ENCODE measurements at regions not wholly inside any gene's neighbourhood (a gene's known extent, or its start where the extent isn't known, plus 50 kb on each side); places are given as distances from the start of the nearest gene placed in this dataset.

DNA sequence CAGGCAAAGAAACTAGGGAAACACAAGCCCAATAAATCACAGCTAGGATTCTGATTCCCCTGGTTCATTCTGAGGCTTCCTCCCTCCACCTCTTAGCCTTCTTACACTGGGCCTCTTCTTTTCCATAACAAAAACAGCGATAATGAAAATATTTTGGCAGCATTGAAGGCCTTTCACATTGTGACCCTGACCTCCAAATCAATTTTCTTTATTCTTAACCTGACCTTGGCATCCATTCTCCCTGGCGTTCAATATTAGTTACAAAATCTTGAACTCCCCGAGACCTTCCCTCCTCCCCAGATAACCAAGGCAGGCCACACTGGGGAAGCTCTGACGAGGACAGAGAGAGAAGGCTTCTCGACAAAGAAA lies 399.9 kb downstream of the ZSWIM6 start:
- no peak for TF ChIP-seq POLR2A (IDR thresholded peaks at IDR 0.05)
- TF ChIP-seq, protein P1, sequence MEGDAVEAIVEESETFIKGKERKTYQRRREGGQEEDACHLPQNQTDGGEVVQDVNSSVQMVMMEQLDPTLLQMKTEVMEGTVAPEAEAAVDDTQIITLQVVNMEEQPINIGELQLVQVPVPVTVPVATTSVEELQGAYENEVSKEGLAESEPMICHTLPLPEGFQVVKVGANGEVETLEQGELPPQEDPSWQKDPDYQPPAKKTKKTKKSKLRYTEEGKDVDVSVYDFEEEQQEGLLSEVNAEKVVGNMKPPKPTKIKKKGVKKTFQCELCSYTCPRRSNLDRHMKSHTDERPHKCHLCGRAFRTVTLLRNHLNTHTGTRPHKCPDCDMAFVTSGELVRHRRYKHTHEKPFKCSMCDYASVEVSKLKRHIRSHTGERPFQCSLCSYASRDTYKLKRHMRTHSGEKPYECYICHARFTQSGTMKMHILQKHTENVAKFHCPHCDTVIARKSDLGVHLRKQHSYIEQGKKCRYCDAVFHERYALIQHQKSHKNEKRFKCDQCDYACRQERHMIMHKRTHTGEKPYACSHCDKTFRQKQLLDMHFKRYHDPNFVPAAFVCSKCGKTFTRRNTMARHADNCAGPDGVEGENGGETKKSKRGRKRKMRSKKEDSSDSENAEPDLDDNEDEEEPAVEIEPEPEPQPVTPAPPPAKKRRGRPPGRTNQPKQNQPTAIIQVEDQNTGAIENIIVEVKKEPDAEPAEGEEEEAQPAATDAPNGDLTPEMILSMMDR (IDR thresholded peaks at IDR 0.05), result no peak
- DNase-seq, result no peak
- WGBS, 4 donors, result 34 to 40% (median 38%) methylated on average over 5 of the region's 5 CpGs
- Histone ChIP-seq H3K27ac (no peak overlapping the region), H3K4me1 (peaks cover 0 to 7% (median 0%) of the 10 kb centered on the region in 12 donors), H3K9me3 (no peaks in the 10 kb centered on the region), H3K36me3 (no peaks in the 10 kb centered on the region), H3K4me3 (peak overlapping the region in 2 of 12 donors; percentile 0 to 22), H3K27me3 (peaks cover 0 to 29% (median 0%) of the 10 kb centered on the region in 9 donors)
- intact Hi-C loops (cut with DNase I), result no loop called here
- ATAC-seq, result no peak

DNA sequence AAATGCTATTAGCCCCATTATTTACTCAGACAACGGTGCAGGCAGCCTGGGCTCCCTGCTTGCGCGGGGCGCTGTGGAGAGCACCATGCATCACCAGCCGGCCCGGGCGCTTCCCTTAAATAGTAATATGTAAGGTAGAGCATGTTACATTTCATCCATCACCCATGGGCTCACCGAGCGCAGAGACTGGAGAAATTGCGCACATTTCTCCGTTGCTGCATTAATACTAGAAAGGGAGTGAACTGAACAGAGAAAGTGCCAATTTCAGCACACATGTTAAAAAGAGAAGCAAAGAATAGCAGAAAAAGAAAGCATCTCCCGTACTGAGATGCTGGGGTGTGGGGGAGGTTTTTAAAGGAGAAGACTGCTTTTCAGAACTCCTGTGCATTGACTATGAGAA lies 400.3 kb downstream of the ZSWIM6 start:
- no peak for ATAC-seq
- Histone ChIP-seq H3K27me3 (peaks cover 0 to 28% (median 0%) of the 10 kb centered on the region in 9 donors), H3K9me3 (no peaks in the 10 kb centered on the region), H3K4me3 (peak overlapping the region in 4 of 12 donors; percentile 0 to 22 (median 6)), H3K36me3 (no peaks in the 10 kb centered on the region), H3K27ac (no peak overlapping the region), H3K4me1 (peaks cover 0 to 7% (median 0%) of the 10 kb centered on the region in 12 donors)
- no peak for TF ChIP-seq POLR2A (IDR thresholded peaks at IDR 0.05)
- TF ChIP-seq, protein P1 (IDR thresholded peaks at IDR 0.05), result no peak
- intact Hi-C loops (cut with DNase I), result no loop called here
- no peak for DNase-seq
- 39 to 59% (median 47%) methylated on average over 12 of the region's 12 CpGs for WGBS, 4 donors

DNA sequence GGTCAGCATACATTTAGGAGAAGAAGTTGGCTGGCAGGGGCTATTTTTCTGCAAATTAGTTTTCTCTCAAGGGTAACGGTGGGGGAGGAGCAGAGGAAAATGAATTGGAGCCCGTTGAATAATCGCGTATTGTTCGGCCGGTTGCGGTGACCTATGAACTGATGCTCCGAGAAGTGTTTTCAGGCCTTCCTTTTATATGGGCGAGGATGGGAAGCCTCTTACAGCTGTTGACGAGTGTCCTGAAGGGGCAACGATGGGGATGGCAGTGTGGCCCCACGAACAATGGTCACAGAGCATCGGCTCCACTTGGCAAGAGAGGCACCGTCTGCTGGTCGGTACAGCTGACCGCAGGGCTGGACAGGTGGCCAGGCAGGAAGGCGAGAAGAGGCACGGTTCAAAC lies 400.7 kb downstream of the ZSWIM6 start:
- H3K27ac ChIP-seq, result no peak overlapping the region
- TF ChIP-seq, protein P1 (IDR thresholded peaks at IDR 0.05), result no peak
- no peak for TF ChIP-seq POLR2A (IDR thresholded peaks at IDR 0.05)
- peaks cover 0 to 7% (median 0%) of the 10 kb centered on the region in 12 donors for H3K4me1 ChIP-seq
- peak overlapping the region in 1 of 12 donors; percentile 22 for H3K4me3 ChIP-seq
- intact Hi-C loops (cut with DNase I), result no loop called here
- DNase-seq (no peak), ATAC-seq (no peak)
- H3K27me3 ChIP-seq, result peaks cover 0 to 24% (median 0%) of the 10 kb centered on the region in 9 donors
- H3K9me3 ChIP-seq, result no peaks in the 10 kb centered on the region
- H3K36me3 ChIP-seq, result no peaks in the 10 kb centered on the region
- 72 to 86% (median 79%) methylated on average over 18 of the region's 18 CpGs for WGBS, 4 donors

DNA sequence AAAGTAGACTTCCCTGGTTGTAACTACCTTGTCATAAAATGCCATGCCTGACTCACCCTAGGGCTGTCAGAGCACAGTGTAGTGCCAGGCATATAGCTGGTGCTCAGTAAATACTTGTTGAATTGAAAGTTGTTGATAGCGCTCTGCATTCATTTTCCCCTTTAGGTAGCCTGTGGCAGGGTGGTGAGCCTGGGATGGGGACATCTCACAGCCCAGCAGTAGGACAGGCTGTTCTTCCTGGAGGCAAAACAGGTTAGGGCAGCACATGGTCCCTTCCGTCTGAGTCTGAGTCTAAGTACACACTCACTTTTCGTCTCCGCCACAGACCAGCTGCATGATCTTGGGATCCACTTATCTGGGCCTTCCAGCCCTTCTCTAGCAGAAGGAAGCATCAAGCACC lies 401.9 kb downstream of the ZSWIM6 start:
- Histone ChIP-seq H3K4me3 (no peak overlapping the region), H3K27ac (no peak overlapping the region), H3K36me3 (no peaks in the 10 kb centered on the region), H3K27me3 (peaks cover 0 to 23% (median 0%) of the 10 kb centered on the region in 9 donors), H3K4me1 (peaks cover 0 to 7% (median 0%) of the 10 kb centered on the region in 12 donors), H3K9me3 (no peaks in the 10 kb centered on the region)
- TF ChIP-seq POLR2A (IDR thresholded peaks at IDR 0.05), result no peak
- TF ChIP-seq, protein P1 (IDR thresholded peaks at IDR 0.05), result no peak
- ATAC-seq (no peak), DNase-seq (no peak)
- 94 to 97% (median 96%) methylated on average over 4 of the region's 4 CpGs for WGBS, 4 donors
- intact Hi-C loops (cut with DNase I), result no loop called here
